ENCODE measurements at regions not wholly inside any gene's neighbourhood (a gene's known extent, or its start where the extent isn't known, plus 50 kb on each side); places are given as distances from the start of the nearest gene placed in this dataset.

- TF ChIP-seq POLR2A (IDR thresholded peaks at IDR 0.05; ENCODE audit: borderline replicate concordance, extremely low read depth, insufficient read depth, insufficient read length) = no peak
- no peak for TF ChIP-seq TCF7L2 (IDR thresholded peaks at IDR 0.05; ENCODE audit: borderline replicate concordance, extremely low read depth, insufficient read depth, insufficient read length)
- TF ChIP-seq EZH2 (IDR thresholded peaks at IDR 0.05) = no peak
- TF ChIP-seq REST (IDR thresholded peaks at IDR 0.05; ENCODE audit: low read depth) = no peak
- no peak for TF ChIP-seq POLR2AphosphoS5 (IDR thresholded peaks at IDR 0.05; ENCODE audit: low read depth, low read length)
- no peak for TF ChIP-seq ZFX (IDR thresholded peaks at IDR 0.05)
- peak; percentile 49 to 72 (median 71); a peak in 5 of 6 replicates for TF ChIP-seq CTCF (IDR thresholded peaks at IDR 0.05 in 2 of 3, conservative IDR thresholded peaks at IDR 0.05 in 1 of 3; ENCODE audit: borderline replicate concordance in 1 of 3, insufficient read depth in 1 of 3, low read depth in 2 of 3, low read length in 2 of 3)
- no peak for TF ChIP-seq FOSL1 (IDR thresholded peaks at IDR 0.05; ENCODE audit: low read depth)
Observed at GRCh38 chr6:33967966-33968724, 164.3 kb upstream of the MLN start.

All from HCT116 (cell line).